Activated T-cell treated with anti-CD3 and anti-CD28 coated beads, Interleukin-2, amount 50 U/mL, for 4 hours (primary cell): ENCODE measurements at regions not wholly inside any gene's neighbourhood (a gene's known extent, or its start where the extent isn't known, plus 50 kb on each side); places are given as distances from the start of the nearest gene placed in this dataset.

Experiments
- ATAC-seq, 2 donors: fragments of 200-7000 bp; cut with Tn5 transposase; one replicate each; pipeline ENCODE4 v1.10.0; 2021
- DNase-seq: peaks from one replicate; pipeline ENCODE4 v3.0.0-alpha.2; 2020
- H3K27me3 Mint-ChIP-seq: one replicate; pipeline ENCODE4 v1.8.0; 2021; ENCODE audit warnings: low read depth, mixed read lengths
- H3K36me3 Mint-ChIP-seq: one replicate; pipeline ENCODE4 v1.8.0; 2022; ENCODE audit warnings: mixed read lengths; ENCODE audit not compliant: insufficient read depth
- H3K4me1 Mint-ChIP-seq: one replicate; pipeline ENCODE4 v1.8.0; 2021; ENCODE audit warnings: low read depth, mixed read lengths
- H3K4me3 Mint-ChIP-seq: one replicate; pipeline ENCODE4 v1.8.0; 2021; ENCODE audit warnings: mild to moderate bottlenecking, moderate library complexity, mixed read lengths
- H3K9me3 Mint-ChIP-seq: one replicate; pipeline ENCODE4 v1.8.0; 2021; ENCODE audit warnings: mixed read lengths

- Mint-ChIP-seq H3K9me3 (no peaks in the 10 kb centered on the region), H3K4me1 (no peaks in the 10 kb centered on the region), H3K27me3 (peaks cover 2% of the 10 kb centered on the region), H3K4me3 (no peak overlapping the region), H3K36me3 (no peaks in the 10 kb centered on the region)
- ATAC-seq = no peak
- no peak for DNase-seq
Observed at GRCh38 chr3:118683636-118684035, 351.0 kb downstream of the IGSF11 start.

GRCh38 chr3:118688396-118688884 lies 346.2 kb downstream of the IGSF11 start:
- no peaks in the 10 kb centered on the region for H3K9me3 Mint-ChIP-seq
- H3K36me3 Mint-ChIP-seq = no peaks in the 10 kb centered on the region
- H3K27me3 Mint-ChIP-seq = peaks cover 2% of the 10 kb centered on the region
- DNase-seq = no peak
- H3K4me3 Mint-ChIP-seq = no peak overlapping the region
- H3K4me1 Mint-ChIP-seq = no peaks in the 10 kb centered on the region
- ATAC-seq = no peak

DNA sequence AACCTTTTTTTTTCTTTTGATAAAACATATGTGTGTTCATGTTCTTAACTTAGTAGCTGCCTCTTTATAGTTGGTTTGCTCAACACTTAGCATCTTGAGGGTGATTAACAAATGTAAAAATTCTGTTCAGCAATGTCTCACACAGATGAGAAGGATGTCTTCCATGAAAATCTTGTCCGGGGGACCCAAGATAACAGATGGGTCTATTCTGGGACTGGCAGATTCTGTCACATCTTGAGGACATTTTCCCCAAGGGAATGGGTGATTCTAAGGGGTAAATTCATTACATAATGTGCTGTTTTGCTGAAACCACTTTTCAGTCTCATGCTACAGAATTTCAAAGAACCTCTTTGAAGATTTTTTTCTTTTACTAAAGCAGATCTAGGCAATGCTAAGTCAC lies 342.2 kb downstream of the IGSF11 start:
- H3K9me3 Mint-ChIP-seq = peaks cover 7% of the 10 kb centered on the region
- DNase-seq (no peak), ATAC-seq (no peak)
- H3K4me1 Mint-ChIP-seq = no peaks in the 10 kb centered on the region
- H3K27me3 Mint-ChIP-seq = peaks cover 4% of the 10 kb centered on the region
- H3K36me3 Mint-ChIP-seq = no peaks in the 10 kb centered on the region
- no peak overlapping the region for H3K4me3 Mint-ChIP-seq

DNA sequence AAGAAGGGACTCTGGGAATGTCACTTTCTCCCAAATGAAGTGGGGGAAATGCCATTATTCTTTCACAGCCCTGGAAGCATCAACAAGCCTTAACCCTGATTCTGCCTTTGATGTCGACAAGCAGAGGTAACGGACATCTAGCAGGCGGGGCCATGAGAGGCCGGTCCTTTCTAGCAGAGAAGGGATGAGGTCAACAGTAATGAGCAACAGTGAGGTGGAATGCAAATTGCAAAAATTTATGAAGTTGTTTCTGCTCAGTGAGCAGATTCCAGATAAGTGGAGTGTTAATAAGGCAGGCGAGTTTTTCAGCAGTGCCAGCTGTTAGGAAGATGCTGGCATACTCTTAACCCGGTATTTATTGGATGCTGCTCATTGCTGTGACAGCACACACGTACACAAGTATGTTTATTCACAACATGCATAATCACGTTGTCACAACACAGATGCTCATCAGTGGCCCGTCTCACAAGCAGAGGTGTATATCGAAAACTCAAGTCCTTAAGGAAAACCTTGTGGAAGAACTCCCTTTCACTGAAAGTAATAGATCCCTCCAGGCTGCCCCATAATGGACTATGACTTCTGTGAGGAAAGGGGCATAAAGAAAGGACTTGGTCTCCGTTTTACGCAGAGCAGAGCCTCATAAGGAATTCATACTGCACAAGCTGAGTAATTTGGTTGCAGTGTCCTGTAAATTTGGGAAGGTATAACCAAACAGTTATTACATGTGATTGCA lies 329.0 kb downstream of the IGSF11 start:
- DNase-seq = no peak
- H3K4me1 Mint-ChIP-seq = no peaks in the 10 kb centered on the region
- ATAC-seq = no peak

DNA sequence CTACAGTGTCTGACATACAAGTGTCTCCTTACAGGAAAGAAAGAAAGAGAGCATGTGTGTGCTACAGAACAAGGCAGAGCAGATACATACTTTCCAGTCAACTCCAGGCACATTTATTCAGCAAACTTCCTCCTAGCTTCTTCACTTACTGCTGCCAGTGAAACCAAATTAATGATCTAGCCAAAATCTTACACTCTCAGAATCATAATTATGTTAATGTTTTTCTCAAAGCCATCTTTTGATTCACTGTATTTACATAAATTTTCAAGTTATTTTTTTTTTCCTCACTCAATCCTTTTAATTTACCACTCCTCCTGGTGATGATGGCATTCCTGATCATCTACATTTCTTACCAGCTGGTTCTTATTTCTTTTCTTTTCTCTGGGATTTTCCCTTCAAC lies 326.7 kb downstream of the IGSF11 start:
- DNase-seq (no peak), ATAC-seq (no peak)
- no peaks in the 10 kb centered on the region for H3K36me3 Mint-ChIP-seq
- H3K4me1 Mint-ChIP-seq = no peaks in the 10 kb centered on the region
- H3K4me3 Mint-ChIP-seq = no peak overlapping the region
- H3K27me3 Mint-ChIP-seq = no peaks in the 10 kb centered on the region
- no peaks in the 10 kb centered on the region for H3K9me3 Mint-ChIP-seq

More for the DNA sequence above, 329.0 kb downstream of the IGSF11 start:
- H3K27me3 Mint-ChIP-seq = no peaks in the 10 kb centered on the region
- H3K4me3 Mint-ChIP-seq = no peak overlapping the region
- no peaks in the 10 kb centered on the region for H3K36me3 Mint-ChIP-seq
- H3K9me3 Mint-ChIP-seq = no peaks in the 10 kb centered on the region

DNA sequence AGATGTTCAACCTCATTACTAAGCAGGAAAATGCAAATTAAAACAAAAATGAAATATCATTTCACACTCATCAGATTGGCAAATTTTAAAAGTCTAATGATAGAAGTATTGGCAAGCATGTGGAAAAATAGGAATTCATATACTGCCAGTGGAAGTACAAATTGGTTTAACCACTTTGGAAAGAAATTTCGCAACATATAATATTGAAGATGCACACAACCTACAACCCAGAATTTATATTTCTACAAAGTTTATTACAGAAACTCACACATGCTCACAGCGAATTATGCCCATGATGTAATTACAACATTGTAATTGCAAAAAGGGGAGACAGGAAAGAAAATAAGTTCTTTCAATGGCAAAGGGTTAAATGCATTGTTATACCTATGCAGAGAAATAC lies 324.1 kb downstream of the IGSF11 start:
- DNase-seq (no peak), ATAC-seq (no peak)
- Mint-ChIP-seq H3K9me3 (no peaks in the 10 kb centered on the region), H3K4me1 (no peaks in the 10 kb centered on the region), H3K36me3 (no peaks in the 10 kb centered on the region), H3K27me3 (no peaks in the 10 kb centered on the region), H3K4me3 (no peak overlapping the region)

DNA sequence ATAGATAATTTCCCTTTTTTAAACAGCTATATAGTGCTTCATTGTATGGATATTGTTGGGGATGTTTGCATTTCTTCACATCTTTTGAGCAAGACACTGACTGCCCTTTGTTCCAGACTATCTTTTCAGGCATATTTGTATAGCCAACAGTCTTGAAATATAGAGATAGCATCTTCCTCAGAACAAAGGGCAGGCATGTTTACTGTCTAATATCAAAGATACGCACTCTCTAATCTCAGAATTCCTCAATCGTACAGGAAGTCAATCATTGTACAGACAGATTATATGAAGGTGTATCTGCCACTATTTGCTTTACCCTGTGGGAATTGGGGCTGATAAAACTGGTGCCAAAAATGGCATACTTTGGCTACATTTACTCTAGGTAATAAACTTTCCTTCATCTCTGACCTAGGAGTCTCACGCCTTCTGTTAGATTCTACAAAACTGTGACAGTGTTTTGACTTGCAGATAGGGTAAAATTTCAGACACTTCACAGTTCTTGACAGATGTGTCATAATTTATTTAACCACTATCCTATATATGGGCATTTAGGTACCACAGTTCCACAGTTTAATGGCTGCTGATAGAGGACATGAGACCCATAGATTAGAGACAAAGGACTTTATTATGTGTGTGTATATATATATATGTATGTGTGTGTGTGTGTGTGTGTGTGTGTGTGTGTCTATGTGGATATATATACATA lies 321.0 kb downstream of the IGSF11 start:
- DNase-seq (no peak), ATAC-seq (no peak)
- Mint-ChIP-seq H3K4me1 (no peaks in the 10 kb centered on the region), H3K4me3 (no peak overlapping the region), H3K36me3 (no peaks in the 10 kb centered on the region), H3K27me3 (no peaks in the 10 kb centered on the region), H3K9me3 (no peaks in the 10 kb centered on the region)

- Mint-ChIP-seq H3K4me3 (no peak overlapping the region), H3K36me3 (no peaks in the 10 kb centered on the region), H3K4me1 (no peaks in the 10 kb centered on the region), H3K27me3 (no peaks in the 10 kb centered on the region), H3K9me3 (peaks cover 7% of the 10 kb centered on the region)
- no peak for DNase-seq
- ATAC-seq = no peak
Observed at GRCh38 chr3:118714800-118715199, 319.8 kb downstream of the IGSF11 start.

DNA sequence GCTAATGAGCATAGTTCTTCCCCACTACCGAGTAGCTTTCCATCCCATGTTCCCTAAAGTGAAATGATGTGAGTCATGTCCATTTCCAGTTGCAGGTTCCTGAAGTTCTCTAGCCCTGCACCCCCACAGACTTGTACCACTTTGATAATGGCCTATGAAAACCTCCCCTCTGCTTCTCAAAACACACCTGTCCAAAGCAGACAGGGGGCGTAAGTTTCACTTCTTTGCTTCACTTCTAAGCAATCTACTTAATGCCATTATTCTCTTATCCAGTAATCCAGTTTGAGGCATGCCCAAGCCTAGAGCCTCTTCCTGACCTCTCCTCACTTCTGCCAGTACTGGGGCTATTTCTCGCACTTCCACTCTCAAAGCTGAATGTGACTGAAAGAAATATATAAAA lies 305.1 kb downstream of the IGSF11 start:
- H3K4me1 Mint-ChIP-seq = no peaks in the 10 kb centered on the region
- H3K9me3 Mint-ChIP-seq = no peaks in the 10 kb centered on the region
- no peak overlapping the region for H3K4me3 Mint-ChIP-seq
- no peak for DNase-seq
- ATAC-seq = no peak
- H3K36me3 Mint-ChIP-seq = no peaks in the 10 kb centered on the region
- H3K27me3 Mint-ChIP-seq = peaks cover 2% of the 10 kb centered on the region

DNA sequence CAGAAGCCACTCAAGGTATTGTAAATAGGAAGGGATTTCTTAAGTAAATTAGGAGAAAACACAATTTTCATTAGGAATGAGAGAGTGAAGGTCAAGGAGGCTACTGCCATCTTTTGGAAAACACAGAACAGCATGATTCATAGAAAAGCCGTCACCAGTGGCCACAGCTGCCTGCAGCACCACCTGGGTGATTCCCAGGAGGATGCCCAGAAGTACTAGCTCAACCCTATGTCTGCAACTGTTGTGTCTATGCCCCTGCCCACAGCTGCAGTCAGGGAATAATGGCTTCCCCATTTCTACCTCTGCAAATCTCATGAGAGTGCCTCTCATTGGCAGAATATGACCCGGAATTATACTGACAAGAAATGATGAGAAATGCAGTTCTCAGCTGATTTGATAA lies 300.0 kb downstream of the IGSF11 start:
- ATAC-seq = no peak
- no peaks in the 10 kb centered on the region for H3K4me1 Mint-ChIP-seq

DNA sequence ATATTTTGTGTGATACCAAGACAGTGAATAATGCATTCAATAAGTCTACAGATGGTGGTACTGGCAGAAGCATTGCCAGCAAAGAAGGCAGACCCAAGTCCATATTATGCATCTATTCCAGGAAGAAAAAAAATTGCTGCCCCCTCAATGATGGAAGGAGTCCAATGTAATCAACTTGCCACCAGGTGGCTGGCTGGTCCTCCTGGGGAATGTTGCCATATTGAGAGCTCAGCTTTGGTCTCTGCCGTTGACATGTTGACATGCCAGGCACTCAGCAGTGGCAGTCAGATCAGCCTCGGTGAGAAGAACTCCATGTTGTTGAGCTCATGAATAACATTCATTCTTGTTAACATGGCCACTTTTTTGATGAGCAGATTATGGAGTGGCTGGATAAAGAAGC lies 298.5 kb downstream of the IGSF11 start:
- Mint-ChIP-seq H3K9me3 (peaks cover 13% of the 10 kb centered on the region), H3K4me1 (no peaks in the 10 kb centered on the region), H3K36me3 (no peaks in the 10 kb centered on the region), H3K4me3 (no peak overlapping the region), H3K27me3 (no peaks in the 10 kb centered on the region)
- DNase-seq = no peak
- ATAC-seq = no peak

More for the DNA sequence above, 300.0 kb downstream of the IGSF11 start:
- Mint-ChIP-seq H3K27me3 (no peaks in the 10 kb centered on the region), H3K36me3 (no peaks in the 10 kb centered on the region), H3K4me3 (no peak overlapping the region), H3K9me3 (peaks cover 4% of the 10 kb centered on the region)
- no peak for DNase-seq

DNA sequence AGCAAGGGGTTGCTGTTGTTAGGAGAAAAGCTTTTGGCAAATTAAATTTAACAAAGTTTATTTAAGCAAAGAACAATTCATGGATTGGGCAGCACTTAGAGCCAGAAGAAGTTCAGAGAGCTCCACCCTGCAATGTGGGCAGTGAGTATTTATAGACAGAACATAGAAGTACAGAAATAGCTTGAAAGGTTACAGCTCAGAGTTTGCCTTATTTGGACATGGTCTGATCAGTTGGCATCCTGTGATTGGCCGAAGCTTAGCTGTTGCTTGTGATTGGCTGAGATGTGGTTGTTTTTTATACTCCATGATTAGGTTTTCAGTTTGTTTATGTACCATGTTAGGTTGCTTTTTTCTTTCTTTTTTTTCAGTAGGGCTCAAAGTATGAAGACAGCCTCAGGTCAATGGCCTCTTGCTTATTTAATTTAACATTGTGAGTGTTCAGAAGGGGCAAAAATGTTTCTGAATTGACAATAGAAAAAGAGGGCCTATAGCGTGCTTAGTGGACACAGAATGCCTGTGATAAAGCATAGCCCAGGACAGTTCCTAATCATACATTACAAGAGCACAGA lies 293.8 kb downstream of the IGSF11 start:
- Mint-ChIP-seq H3K9me3 (peaks cover 17% of the 10 kb centered on the region), H3K36me3 (no peaks in the 10 kb centered on the region), H3K4me1 (no peaks in the 10 kb centered on the region), H3K4me3 (no peak overlapping the region), H3K27me3 (no peaks in the 10 kb centered on the region)
- ATAC-seq = no peak
- no peak for DNase-seq

DNA sequence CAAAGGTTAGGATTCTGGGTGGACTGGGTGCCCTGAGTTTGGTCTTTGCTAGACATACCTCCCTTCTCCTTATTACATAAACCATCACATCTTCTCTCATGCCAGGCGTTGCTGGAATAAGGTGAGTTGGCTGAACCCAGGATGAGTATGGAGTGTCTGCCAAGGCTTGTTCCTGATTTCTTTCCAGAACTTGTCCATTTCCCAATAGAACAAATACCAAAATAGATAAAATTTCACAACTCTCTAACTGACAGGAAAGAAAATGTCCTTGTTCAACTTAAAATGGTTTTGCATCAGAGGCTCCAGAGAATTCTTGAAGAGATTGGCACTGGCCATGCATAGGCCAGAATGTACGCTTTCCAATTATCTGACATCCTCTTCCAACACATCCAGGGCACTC lies 291.9 kb downstream of the IGSF11 start:
- no peaks in the 10 kb centered on the region for H3K36me3 Mint-ChIP-seq
- ATAC-seq = no peak
- H3K4me3 Mint-ChIP-seq = no peak overlapping the region
- peaks cover 17% of the 10 kb centered on the region for H3K9me3 Mint-ChIP-seq
- no peaks in the 10 kb centered on the region for H3K4me1 Mint-ChIP-seq
- no peak for DNase-seq
- no peaks in the 10 kb centered on the region for H3K27me3 Mint-ChIP-seq

DNA sequence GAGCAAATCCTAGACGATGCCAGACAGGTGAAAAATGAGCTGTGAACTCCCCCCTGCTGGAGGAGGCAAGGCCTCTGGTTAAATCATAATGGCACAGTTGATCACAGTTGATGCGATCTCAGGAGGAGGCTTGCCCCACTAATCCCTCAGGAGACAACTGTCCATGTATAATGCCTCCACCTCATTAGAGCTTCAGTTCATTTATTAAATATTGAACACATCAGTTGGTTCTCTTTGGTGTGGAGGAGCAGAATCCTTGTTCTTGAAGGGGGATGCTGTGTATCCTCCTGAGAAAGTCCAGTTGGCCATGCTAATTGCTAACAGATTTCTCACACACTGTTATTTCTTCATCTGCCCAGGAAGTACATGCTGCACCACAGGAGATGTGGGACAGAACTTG lies 290.5 kb downstream of the IGSF11 start:
- ATAC-seq (no peak), DNase-seq (no peak)
- no peak overlapping the region for H3K4me3 Mint-ChIP-seq
- H3K27me3 Mint-ChIP-seq = no peaks in the 10 kb centered on the region
- no peaks in the 10 kb centered on the region for H3K4me1 Mint-ChIP-seq
- peaks cover 17% of the 10 kb centered on the region for H3K9me3 Mint-ChIP-seq
- no peaks in the 10 kb centered on the region for H3K36me3 Mint-ChIP-seq
